ENCODE measurements at regions not wholly inside any gene's neighbourhood (a gene's known extent, or its start where the extent isn't known, plus 50 kb on each side); places are given as distances from the start of the nearest gene placed in this dataset.

DNA sequence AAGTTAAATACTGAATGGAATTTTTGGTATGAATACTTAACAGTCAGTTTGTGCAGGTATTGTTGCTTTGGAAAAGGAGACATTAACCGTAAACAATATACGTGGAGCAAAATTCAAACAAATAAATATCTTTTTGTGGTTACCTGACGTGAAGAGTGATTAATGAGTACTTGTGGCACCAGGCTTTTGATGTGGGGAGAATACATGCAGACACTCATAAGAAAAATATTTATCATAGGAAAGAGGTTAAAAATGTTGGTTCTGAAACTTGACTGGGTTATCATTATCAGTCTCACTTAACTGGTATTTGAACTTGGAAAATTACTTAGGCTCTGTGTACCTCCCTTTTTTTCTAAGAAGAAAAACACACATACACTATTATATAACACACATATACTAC lies 136.4 kb upstream of the NDST4 start:
- H3K27ac Mint-ChIP-seq (ENCODE audit: unreplicated experiment), result no peak overlapping the region
- intact Hi-C loops (cut with micrococcal nuclease; ENCODE audit: unreplicated experiment), result no loop called here
- no peak for DNase-seq
- H3K4me1 Mint-ChIP-seq (ENCODE audit: low read depth, unreplicated experiment), result no peaks in the 10 kb centered on the region
- CTCF ChIA-PET, result no interaction called here
- H3K9me3 Mint-ChIP-seq (ENCODE audit: low read depth, unreplicated experiment), result no peaks in the 10 kb centered on the region
- H3K27me3 Mint-ChIP-seq (ENCODE audit: unreplicated experiment), result no peaks in the 10 kb centered on the region
- BruUV-seq (replicated peaks), result no TSS peak
- TF ChIP-seq, protein P1, sequence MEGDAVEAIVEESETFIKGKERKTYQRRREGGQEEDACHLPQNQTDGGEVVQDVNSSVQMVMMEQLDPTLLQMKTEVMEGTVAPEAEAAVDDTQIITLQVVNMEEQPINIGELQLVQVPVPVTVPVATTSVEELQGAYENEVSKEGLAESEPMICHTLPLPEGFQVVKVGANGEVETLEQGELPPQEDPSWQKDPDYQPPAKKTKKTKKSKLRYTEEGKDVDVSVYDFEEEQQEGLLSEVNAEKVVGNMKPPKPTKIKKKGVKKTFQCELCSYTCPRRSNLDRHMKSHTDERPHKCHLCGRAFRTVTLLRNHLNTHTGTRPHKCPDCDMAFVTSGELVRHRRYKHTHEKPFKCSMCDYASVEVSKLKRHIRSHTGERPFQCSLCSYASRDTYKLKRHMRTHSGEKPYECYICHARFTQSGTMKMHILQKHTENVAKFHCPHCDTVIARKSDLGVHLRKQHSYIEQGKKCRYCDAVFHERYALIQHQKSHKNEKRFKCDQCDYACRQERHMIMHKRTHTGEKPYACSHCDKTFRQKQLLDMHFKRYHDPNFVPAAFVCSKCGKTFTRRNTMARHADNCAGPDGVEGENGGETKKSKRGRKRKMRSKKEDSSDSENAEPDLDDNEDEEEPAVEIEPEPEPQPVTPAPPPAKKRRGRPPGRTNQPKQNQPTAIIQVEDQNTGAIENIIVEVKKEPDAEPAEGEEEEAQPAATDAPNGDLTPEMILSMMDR (IDR thresholded peaks at IDR 0.05; ENCODE audit: unreplicated experiment), result no peak
- no peak overlapping the region for H3K4me3 Mint-ChIP-seq (ENCODE audit: low read depth, unreplicated experiment)
- H3K36me3 Mint-ChIP-seq (ENCODE audit: insufficient read depth, unreplicated experiment), result no peaks in the 10 kb centered on the region

DNA sequence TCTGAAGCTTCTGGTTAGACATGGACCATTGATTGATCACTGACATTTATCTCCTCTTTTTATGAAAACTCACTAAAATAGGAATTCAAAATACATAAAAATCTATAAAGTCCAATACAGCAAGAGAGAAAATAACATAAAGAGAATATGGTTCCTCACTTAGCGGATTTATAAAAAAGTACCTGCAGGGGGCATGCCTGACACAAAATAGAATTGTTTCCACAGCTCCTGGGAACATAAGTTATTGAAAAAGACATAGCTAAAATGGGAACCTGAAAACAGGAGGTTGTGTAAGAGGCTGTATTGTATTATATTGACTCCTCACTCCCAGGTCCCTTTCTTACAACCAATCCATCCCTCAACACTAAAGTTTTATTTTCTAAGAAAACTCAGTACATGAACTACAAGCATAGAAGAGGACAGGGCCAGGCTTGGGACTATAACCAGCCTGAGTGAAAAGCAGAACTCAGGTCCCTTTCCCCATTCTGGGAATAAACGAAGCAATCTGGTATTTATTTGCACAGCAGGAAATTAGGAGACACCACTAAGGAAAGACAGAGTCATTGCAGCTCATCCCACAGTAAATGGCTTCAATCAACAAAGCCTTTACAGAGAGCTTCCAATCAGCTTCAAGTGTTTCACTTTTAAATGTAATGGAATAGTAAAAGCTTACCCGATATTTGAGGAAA lies 121.1 kb upstream of the NDST4 start:
- TF ChIP-seq, protein P1 (IDR thresholded peaks at IDR 0.05; ENCODE audit: unreplicated experiment), result peak; percentile 22
- H3K27me3 Mint-ChIP-seq (ENCODE audit: unreplicated experiment), result no peaks in the 10 kb centered on the region
- H3K27ac Mint-ChIP-seq (ENCODE audit: unreplicated experiment), result no peak overlapping the region
- H3K9me3 Mint-ChIP-seq (ENCODE audit: low read depth, unreplicated experiment), result no peaks in the 10 kb centered on the region
- DNase-seq, result peak; percentile 20
- intact Hi-C loops (cut with micrococcal nuclease; ENCODE audit: unreplicated experiment), result loop anchor here (1.0 to 10.0 kb wide), 4 partner anchors 110 to 618 kb away; no protein-coding TSS in a partner anchor
- no peaks in the 10 kb centered on the region for H3K36me3 Mint-ChIP-seq (ENCODE audit: insufficient read depth, unreplicated experiment)
- no peaks in the 10 kb centered on the region for H3K4me1 Mint-ChIP-seq (ENCODE audit: low read depth, unreplicated experiment)
- CTCF ChIA-PET, result interaction anchor here (0.6 to 1.4 kb wide), 3 partner anchors 302 to 618 kb away, joined by 3 to 9 read pairs (median 4); no protein-coding TSS in a partner anchor
- no peak overlapping the region for H3K4me3 Mint-ChIP-seq (ENCODE audit: low read depth, unreplicated experiment)
- BruUV-seq (replicated peaks), result no TSS peak

DNA sequence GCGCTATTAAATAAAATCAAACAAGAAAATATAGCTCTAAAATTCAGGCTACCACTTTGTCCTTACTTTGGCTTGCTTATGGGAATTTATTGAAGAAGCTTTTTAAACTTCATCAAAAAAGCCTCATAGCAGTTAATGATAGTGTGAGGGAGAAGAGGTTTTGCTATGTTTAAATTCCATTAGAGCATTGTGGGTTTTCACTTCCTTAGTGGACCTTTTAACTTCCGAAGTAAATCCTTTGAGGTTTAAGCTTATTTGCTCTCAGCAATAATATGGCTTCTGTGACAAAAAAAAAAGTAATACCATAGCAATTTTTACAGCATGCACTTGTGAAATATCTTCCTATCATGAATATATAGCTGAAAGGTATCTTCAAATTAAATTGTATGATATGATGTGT lies 120.2 kb upstream of the NDST4 start:
- Mint-ChIP-seq H3K36me3 (ENCODE audit: insufficient read depth, unreplicated experiment) (no peaks in the 10 kb centered on the region), H3K9me3 (ENCODE audit: low read depth, unreplicated experiment) (no peaks in the 10 kb centered on the region), H3K27me3 (ENCODE audit: unreplicated experiment) (no peaks in the 10 kb centered on the region), H3K4me3 (ENCODE audit: low read depth, unreplicated experiment) (no peak overlapping the region), H3K27ac (ENCODE audit: unreplicated experiment) (no peak overlapping the region), H3K4me1 (ENCODE audit: low read depth, unreplicated experiment) (no peaks in the 10 kb centered on the region)
- intact Hi-C loops (cut with micrococcal nuclease; ENCODE audit: unreplicated experiment), result loop anchor here (5.0 to 10.0 kb wide), 3 partner anchors 109 to 619 kb away; no protein-coding TSS in a partner anchor
- DNase-seq, result no peak
- CTCF ChIA-PET, result no interaction called here
- TF ChIP-seq, protein P1 (IDR thresholded peaks at IDR 0.05; ENCODE audit: unreplicated experiment), result no peak
- no TSS peak for BruUV-seq (replicated peaks)

DNA sequence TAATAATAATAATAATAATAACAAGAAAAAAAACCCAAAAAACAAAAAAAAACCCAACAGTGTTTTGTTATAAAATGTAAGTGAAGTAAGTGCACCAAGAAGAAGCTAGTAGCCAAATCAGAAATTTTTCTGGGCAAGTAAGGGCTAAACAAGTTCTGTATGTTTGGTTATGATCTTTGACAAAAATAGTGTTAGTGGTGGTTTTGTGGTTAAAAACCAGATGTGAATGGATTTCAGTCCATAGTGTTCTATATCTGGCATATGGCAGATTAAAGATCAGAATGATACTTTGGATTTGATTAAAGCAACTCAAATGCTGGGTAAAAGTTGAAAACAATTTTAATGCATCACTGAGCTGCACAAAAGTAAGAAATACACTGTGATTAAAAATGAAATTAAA lies 116.5 kb upstream of the NDST4 start:
- Mint-ChIP-seq H3K36me3 (ENCODE audit: insufficient read depth, unreplicated experiment) (no peaks in the 10 kb centered on the region), H3K9me3 (ENCODE audit: low read depth, unreplicated experiment) (no peaks in the 10 kb centered on the region), H3K27ac (ENCODE audit: unreplicated experiment) (no peak overlapping the region), H3K4me3 (ENCODE audit: low read depth, unreplicated experiment) (no peak overlapping the region), H3K4me1 (ENCODE audit: low read depth, unreplicated experiment) (no peaks in the 10 kb centered on the region), H3K27me3 (ENCODE audit: unreplicated experiment) (no peaks in the 10 kb centered on the region)
- BruUV-seq (replicated peaks), result no TSS peak
- CTCF ChIA-PET, result no interaction called here
- TF ChIP-seq, protein P1 (IDR thresholded peaks at IDR 0.05; ENCODE audit: unreplicated experiment), result no peak
- intact Hi-C loops (cut with micrococcal nuclease; ENCODE audit: unreplicated experiment), result loop anchor here (5.0 to 10.0 kb wide), 3 partner anchors 105 to 622 kb away; no protein-coding TSS in a partner anchor
- no peak for DNase-seq
